HEK293 (cell line): ENCODE measurements at regions not wholly inside any gene's neighbourhood (a gene's known extent, or its start where the extent isn't known, plus 50 kb on each side); places are given as distances from the start of the nearest gene placed in this dataset.

Experiments
- TSHZ1 ChIP-seq: fragments of 450-650 bp; formaldehyde crosslinking; IDR thresholded peaks from 2 replicates; pipeline ENCODE4 v1.5.1; 2016; ENCODE audit warnings: missing biosample characterization, missing genetic modification characterization, borderline replicate concordance
- ZNF114 ChIP-seq: fragments of 450-650 bp; formaldehyde crosslinking; IDR thresholded peaks from 2 replicates; pipeline ENCODE4 v1.5.0; 2017; ENCODE audit warnings: missing biosample characterization, missing genetic modification characterization
- ZNF560 ChIP-seq: fragments of 450-650 bp; formaldehyde crosslinking; IDR thresholded peaks from 2 replicates; pipeline ENCODE4 v1.5.1; 2017; ENCODE audit warnings: missing biosample characterization, missing genetic modification characterization, borderline replicate concordance
- TF ChIP-seq, protein P1 (sequence below): fragments of 450-650 bp; formaldehyde crosslinking; IDR thresholded peaks from 2 replicates; pipeline ENCODE4 v1.5.1; 2016; ENCODE audit warnings: missing biosample characterization, missing genetic modification characterization, low read depth
- TF ChIP-seq, protein P2 (sequence below): fragments of 450-650 bp; formaldehyde crosslinking; conservative IDR thresholded peaks from 2 replicates; pipeline ENCODE4 v1.5.1; 2016; ENCODE audit warnings: low read depth, missing biosample characterization, missing genetic modification characterization

- TF ChIP-seq, protein P1, sequence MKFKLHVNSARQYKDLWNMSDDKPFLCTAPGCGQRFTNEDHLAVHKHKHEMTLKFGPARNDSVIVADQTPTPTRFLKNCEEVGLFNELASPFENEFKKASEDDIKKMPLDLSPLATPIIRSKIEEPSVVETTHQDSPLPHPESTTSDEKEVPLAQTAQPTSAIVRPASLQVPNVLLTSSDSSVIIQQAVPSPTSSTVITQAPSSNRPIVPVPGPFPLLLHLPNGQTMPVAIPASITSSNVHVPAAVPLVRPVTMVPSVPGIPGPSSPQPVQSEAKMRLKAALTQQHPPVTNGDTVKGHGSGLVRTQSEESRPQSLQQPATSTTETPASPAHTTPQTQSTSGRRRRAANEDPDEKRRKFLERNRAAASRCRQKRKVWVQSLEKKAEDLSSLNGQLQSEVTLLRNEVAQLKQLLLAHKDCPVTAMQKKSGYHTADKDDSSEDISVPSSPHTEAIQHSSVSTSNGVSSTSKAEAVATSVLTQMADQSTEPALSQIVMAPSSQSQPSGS, result no peak
- TF ChIP-seq ZNF560 (tag by site-specific recombination) (no peak), TSHZ1 (tag by site-specific recombination) (no peak), ZNF114 (tag by site-specific recombination) (no peak)
- TF ChIP-seq, protein P2, sequence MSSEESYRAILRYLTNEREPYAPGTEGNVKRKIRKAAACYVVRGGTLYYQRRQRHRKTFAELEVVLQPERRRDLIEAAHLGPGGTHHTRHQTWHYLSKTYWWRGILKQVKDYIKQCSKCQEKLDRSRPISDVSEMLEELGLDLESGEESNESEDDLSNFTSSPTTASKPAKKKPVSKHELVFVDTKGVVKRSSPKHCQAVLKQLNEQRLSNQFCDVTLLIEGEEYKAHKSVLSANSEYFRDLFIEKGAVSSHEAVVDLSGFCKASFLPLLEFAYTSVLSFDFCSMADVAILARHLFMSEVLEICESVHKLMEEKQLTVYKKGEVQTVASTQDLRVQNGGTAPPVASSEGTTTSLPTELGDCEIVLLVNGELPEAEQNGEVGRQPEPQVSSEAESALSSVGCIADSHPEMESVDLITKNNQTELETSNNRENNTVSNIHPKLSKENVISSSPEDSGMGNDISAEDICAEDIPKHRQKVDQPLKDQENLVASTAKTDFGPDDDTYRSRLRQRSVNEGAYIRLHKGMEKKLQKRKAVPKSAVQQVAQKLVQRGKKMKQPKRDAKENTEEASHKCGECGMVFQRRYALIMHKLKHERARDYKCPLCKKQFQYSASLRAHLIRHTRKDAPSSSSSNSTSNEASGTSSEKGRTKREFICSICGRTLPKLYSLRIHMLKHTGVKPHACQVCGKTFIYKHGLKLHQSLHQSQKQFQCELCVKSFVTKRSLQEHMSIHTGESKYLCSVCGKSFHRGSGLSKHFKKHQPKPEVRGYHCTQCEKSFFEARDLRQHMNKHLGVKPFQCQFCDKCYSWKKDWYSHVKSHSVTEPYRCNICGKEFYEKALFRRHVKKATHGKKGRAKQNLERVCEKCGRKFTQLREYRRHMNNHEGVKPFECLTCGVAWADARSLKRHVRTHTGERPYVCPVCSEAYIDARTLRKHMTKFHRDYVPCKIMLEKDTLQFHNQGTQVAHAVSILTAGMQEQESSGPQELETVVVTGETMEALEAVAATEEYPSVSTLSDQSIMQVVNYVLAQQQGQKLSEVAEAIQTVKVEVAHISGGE (tag by site-specific recombination), result no peak
These were observed 105.9 kb upstream of the ID4 start for GRCh38 chr6:19731282-19731681.
